HFFc6 (cell line): ENCODE measurements at regions not wholly inside any gene's neighbourhood (a gene's known extent, or its start where the extent isn't known, plus 50 kb on each side); places are given as distances from the start of the nearest gene placed in this dataset.

Experiments
- DNase-seq: peaks from one replicate; pipeline ENCODE4 v3.0.0-alpha.2; 2018
- H3K27ac Mint-ChIP-seq: 2 replicates; pipeline ENCODE4 v1.8.0; 2020; ENCODE audit warnings: mild to moderate bottlenecking, mixed read lengths
- H3K27me3 Mint-ChIP-seq: 2 replicates; pipeline ENCODE4 v1.8.0; 2021; ENCODE audit warnings: mild to moderate bottlenecking, moderate library complexity, mixed read lengths; ENCODE audit not compliant: insufficient read depth
- H3K36me3 Mint-ChIP-seq: 2 replicates; pipeline ENCODE4 v1.8.0; 2021; ENCODE audit warnings: low read depth, mixed read lengths
- H3K4me1 Mint-ChIP-seq: 2 replicates; pipeline ENCODE4 v1.8.0; 2020; ENCODE audit warnings: low read depth, mixed read lengths
- H3K4me3 Mint-ChIP-seq: 2 replicates; pipeline ENCODE4 v1.8.0; 2020; ENCODE audit warnings: mild to moderate bottlenecking, moderate library complexity, mixed read lengths
- H3K9me3 Mint-ChIP-seq: 2 replicates; pipeline ENCODE4 v1.8.0; 2020; ENCODE audit warnings: mild to moderate bottlenecking, mixed read lengths
- TF ChIP-seq, protein P1 (sequence below): fragments of 200-600 bp; sonication (generic); IDR thresholded peaks from 2 replicates; pipeline ENCODE4 v1.5.0; 2021; ENCODE audit warnings: antibody characterized with exemption, mild to moderate bottlenecking

DNA sequence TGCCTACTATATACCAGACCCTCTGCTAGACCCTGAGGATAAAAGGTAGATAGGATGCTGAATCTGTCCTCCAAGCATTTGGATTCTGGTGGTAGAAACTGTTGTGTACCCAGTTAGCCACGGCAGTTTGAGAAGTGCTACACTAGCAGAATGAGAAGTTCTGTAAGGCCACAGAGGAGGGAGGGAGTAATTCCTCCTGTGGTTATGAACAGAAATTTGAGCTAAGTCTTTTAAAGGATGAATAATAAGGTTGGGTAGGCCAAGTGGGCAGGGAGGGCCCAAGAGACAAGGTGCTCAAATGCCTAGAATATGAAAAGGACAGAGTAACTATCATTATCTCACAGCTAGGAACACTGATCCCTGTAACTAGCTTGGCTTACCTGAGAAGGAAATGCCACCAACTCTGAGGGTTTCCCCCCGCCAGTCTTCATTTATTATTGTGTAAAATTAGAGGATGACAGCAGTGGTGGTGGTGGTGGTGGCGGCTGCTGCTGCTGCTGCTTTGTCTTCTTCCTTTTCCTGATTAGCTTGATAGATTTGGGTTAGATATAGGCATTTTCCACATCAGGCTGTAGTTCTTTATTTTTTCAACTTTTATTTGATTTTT is 243.3 kb downstream of the PRL start:
- DNase-seq = no peak
- H3K4me1 Mint-ChIP-seq = no peaks in the 10 kb centered on the region; the same call in 1 of the 2 replicates
- TF ChIP-seq, protein P1, sequence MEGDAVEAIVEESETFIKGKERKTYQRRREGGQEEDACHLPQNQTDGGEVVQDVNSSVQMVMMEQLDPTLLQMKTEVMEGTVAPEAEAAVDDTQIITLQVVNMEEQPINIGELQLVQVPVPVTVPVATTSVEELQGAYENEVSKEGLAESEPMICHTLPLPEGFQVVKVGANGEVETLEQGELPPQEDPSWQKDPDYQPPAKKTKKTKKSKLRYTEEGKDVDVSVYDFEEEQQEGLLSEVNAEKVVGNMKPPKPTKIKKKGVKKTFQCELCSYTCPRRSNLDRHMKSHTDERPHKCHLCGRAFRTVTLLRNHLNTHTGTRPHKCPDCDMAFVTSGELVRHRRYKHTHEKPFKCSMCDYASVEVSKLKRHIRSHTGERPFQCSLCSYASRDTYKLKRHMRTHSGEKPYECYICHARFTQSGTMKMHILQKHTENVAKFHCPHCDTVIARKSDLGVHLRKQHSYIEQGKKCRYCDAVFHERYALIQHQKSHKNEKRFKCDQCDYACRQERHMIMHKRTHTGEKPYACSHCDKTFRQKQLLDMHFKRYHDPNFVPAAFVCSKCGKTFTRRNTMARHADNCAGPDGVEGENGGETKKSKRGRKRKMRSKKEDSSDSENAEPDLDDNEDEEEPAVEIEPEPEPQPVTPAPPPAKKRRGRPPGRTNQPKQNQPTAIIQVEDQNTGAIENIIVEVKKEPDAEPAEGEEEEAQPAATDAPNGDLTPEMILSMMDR = no peak
- no peak overlapping the region for H3K4me3 Mint-ChIP-seq
- H3K27ac Mint-ChIP-seq = no peak overlapping the region
- no peaks in the 10 kb centered on the region for H3K36me3 Mint-ChIP-seq
- H3K9me3 Mint-ChIP-seq = no peaks in the 10 kb centered on the region
- no peaks in the 10 kb centered on the region; the same call in 1 of the 2 replicates for H3K27me3 Mint-ChIP-seq

DNA sequence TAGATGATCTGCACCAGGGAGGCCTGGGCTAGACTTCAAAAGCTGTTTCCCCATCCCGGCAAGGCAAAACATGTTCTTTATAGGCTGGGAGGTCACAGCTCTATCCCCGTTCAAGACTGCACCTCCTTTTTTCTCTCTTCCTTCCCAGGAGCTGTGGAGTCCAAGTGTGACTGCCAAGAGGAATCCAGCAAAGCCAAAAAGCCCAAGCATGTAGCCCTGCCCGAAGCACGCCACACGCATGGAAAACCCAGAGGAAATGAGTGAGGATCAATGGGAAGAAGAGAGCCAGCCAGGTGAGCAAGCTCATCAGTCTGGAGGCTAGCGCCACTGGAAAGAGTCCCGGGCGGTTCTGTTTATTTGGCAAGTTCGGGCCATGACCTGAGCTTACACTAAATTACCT is 240.4 kb downstream of the PRL start:
- no peaks in the 10 kb centered on the region for H3K4me1 Mint-ChIP-seq
- H3K27ac Mint-ChIP-seq = no peak overlapping the region
- H3K4me3 Mint-ChIP-seq = no peak overlapping the region
- H3K27me3 Mint-ChIP-seq = peaks cover 3% of the 10 kb centered on the region; the same call in 1 of the 2 replicates
- TF ChIP-seq, protein P1 = no peak
- no peaks in the 10 kb centered on the region for H3K36me3 Mint-ChIP-seq
- DNase-seq = no peak
- H3K9me3 Mint-ChIP-seq = no peaks in the 10 kb centered on the region

- H3K9me3 Mint-ChIP-seq = no peaks in the 10 kb centered on the region
- H3K27me3 Mint-ChIP-seq = peaks cover 3% of the 10 kb centered on the region; the same call in 1 of the 2 replicates
- H3K4me1 Mint-ChIP-seq = no peaks in the 10 kb centered on the region
- TF ChIP-seq, protein P1 = no peak
- H3K4me3 Mint-ChIP-seq = no peak overlapping the region
- H3K36me3 Mint-ChIP-seq = no peaks in the 10 kb centered on the region
- no peak for DNase-seq
- no peak overlapping the region for H3K27ac Mint-ChIP-seq
Measured at GRCh38 chr6:22057962-22058361, 238.9 kb downstream of the PRL start.

- Mint-ChIP-seq H3K9me3 (no peaks in the 10 kb centered on the region), H3K27me3 (peaks cover 3% of the 10 kb centered on the region; the same call in 1 of the 2 replicates), H3K36me3 (no peaks in the 10 kb centered on the region), H3K4me3 (no peak overlapping the region), H3K27ac (no peak overlapping the region), H3K4me1 (no peaks in the 10 kb centered on the region)
- TF ChIP-seq, protein P1 = no peak
- no peak for DNase-seq
Measured at GRCh38 chr6:22059126-22059525, 237.7 kb downstream of the PRL start.

- DNase-seq = no peak
- Mint-ChIP-seq H3K27me3 (peaks cover 3% of the 10 kb centered on the region; the same call in 1 of the 2 replicates), H3K4me1 (no peaks in the 10 kb centered on the region), H3K27ac (no peak overlapping the region), H3K36me3 (no peaks in the 10 kb centered on the region), H3K9me3 (no peaks in the 10 kb centered on the region), H3K4me3 (no peak overlapping the region)
- TF ChIP-seq, protein P1 = no peak
Measured at GRCh38 chr6:22059946-22060345, 236.9 kb downstream of the PRL start.
